H1 (cell line): ENCODE measurements at regions not wholly inside any gene's neighbourhood (a gene's known extent, or its start where the extent isn't known, plus 50 kb on each side); places are given as distances from the start of the nearest gene placed in this dataset.

Experiments
- CTCF ChIA-PET: fragments of 300-600 bp; sonication (Branson Sonifier 250); formaldehyde crosslinking; loops from one replicate; lab custom pipeline; 2021; ENCODE audit not compliant: partially characterized antibody; lab: Charles Lee
- POLR2A ChIA-PET: fragments of 300-600 bp; sonication (Branson Sonifier 250); formaldehyde crosslinking; loops from one replicate; lab custom pipeline; 2021; ENCODE audit warnings: inconsistent platforms; ENCODE audit not compliant: partially characterized antibody; lab: Charles Lee
- DNase-seq, 2 experiments: peaks; one replicate each; pipeline versions ENCODE4 v3.0.0 to v3.0.0-alpha.2; 2010 to 2022; ENCODE audit warnings: low spot score in 2 of 2, low read depth in 1 of 2, mixed read lengths in 1 of 2
- FAIRE-seq: peaks from 2 replicates; lab custom pipeline; 2011; peaks lifted over from hg19 to GRCh38; lab: Jason Lieb, UNC
- H2AFZ ChIP-seq: 2 replicates; pipeline ENCODE4 v1.8.1; 2012; ENCODE audit warnings: low read length, inconsistent platforms
- H2AK5ac ChIP-seq: 2 replicates; pipeline ENCODE4 v1.6.1; 2013; ENCODE audit warnings: low read depth, low read length
- H2BK120ac ChIP-seq: replicated peaks from 2 replicates; pipeline ENCODE3; 2013; ENCODE audit warnings: low read depth, low read length, inconsistent platforms
- H2BK12ac ChIP-seq: 2 replicates; pipeline ENCODE4 v1.6.1; 2013; ENCODE audit warnings: low read depth, low read length
- H2BK15ac ChIP-seq: 2 replicates; pipeline ENCODE4 v1.6.1; 2013; ENCODE audit warnings: low read length
- H2BK20ac ChIP-seq: 2 replicates; pipeline ENCODE4 v1.6.1; 2013; ENCODE audit warnings: low read length
- H2BK5ac ChIP-seq: 2 replicates; pipeline ENCODE4 v1.6.1; 2013; ENCODE audit warnings: low read depth, low read length
- H3K14ac ChIP-seq: 2 replicates; pipeline ENCODE4 v1.6.1; 2013; ENCODE audit warnings: inconsistent platforms; ENCODE audit not compliant: insufficient read length
- H3K18ac ChIP-seq: 2 replicates; pipeline ENCODE4 v1.6.1; 2013; ENCODE audit warnings: low read length; ENCODE audit errors: extremely low read depth
- H3K23ac ChIP-seq: 2 replicates; pipeline ENCODE4 v1.6.1; 2013; ENCODE audit warnings: inconsistent platforms; ENCODE audit not compliant: insufficient read length
- H3K23me2 ChIP-seq: 2 replicates; pipeline ENCODE4 v1.6.1; 2013; ENCODE audit warnings: low read depth, low read length
- H3K27ac ChIP-seq: 2 replicates; pipeline ENCODE4 v1.6.1; 2011; ENCODE audit warnings: low read depth, low read length, inconsistent platforms
- H3K27me3 ChIP-seq, 4 experiments: replicated peaks in 1 of 4; 1 replicate in 1 of 4; 2 replicates in 3 of 4; pipeline versions ENCODE4 v1.6.1 to v1.8.1; 2011 to 2013; ENCODE audit warnings: low read length in 3 of 4, mild to moderate bottlenecking in 3 of 4, inconsistent platforms in 2 of 4, mixed read lengths in 2 of 4, moderate library complexity in 1 of 4; ENCODE audit not compliant: control insufficient read depth in 3 of 4, insufficient read depth in 3 of 4; ENCODE audit errors: extremely low read depth in 1 of 4
- H3K36me3 ChIP-seq, 4 experiments: 2 replicates each; pipeline versions ENCODE4 v1.6.1 to v1.8.1; 2011 to 2013; ENCODE audit warnings: mild to moderate bottlenecking in 4 of 4, low read length in 3 of 4, moderate library complexity in 2 of 4, control low read depth in 1 of 4, inconsistent platforms in 1 of 4; ENCODE audit not compliant: insufficient read depth in 4 of 4, control insufficient read depth in 2 of 4
- H3K4ac ChIP-seq: replicated peaks from 2 replicates; pipeline ENCODE3; 2013; ENCODE audit warnings: low read length, low read depth, mixed read lengths, inconsistent platforms; ENCODE audit not compliant: insufficient read length
- H3K4me1 ChIP-seq, 4 experiments: replicated peaks in 1 of 4; 1 replicate in 1 of 4; 2 replicates in 3 of 4; pipeline versions ENCODE4 v1.6.1 to v1.8.1; 2011 to 2013; ENCODE audit warnings: low read length in 3 of 4, inconsistent platforms in 2 of 4, mixed read lengths in 1 of 4; ENCODE audit not compliant: insufficient read depth in 4 of 4, control insufficient read depth in 3 of 4
- H3K4me2 ChIP-seq, 2 experiments: 2 replicates each; pipeline versions ENCODE4 v1.6.1 to v1.8.1; 2011 to 2013; ENCODE audit warnings: low read depth in 2 of 2, low read length in 2 of 2, control low read depth in 1 of 2, inconsistent platforms in 1 of 2, mild to moderate bottlenecking in 1 of 2; ENCODE audit not compliant: insufficient read depth in 1 of 2
- H3K4me3 ChIP-seq, 4 experiments: fragments of 200-600, 300-600 bp in 1 of 4; sonication (generic), shearing (Covaris generic), sonication (Bioruptor Twin) in 1 of 4; 2 replicates each; pipeline versions ENCODE4 v1.5.1 to v1.8.1; 2011 to 2016; ENCODE audit warnings: low read length in 4 of 4, low read depth in 3 of 4, control low read depth in 2 of 4, inconsistent platforms in 2 of 4, mild to moderate bottlenecking in 2 of 4, mixed read lengths in 1 of 4, moderate library complexity in 1 of 4; ENCODE audit not compliant: insufficient read depth in 2 of 4; ENCODE audit errors: extremely low read depth in 1 of 4
- H3K56ac ChIP-seq: replicated peaks from 2 replicates; pipeline ENCODE3; 2013; ENCODE audit warnings: low read depth, mild to moderate bottlenecking, mixed read lengths, low read length, inconsistent platforms; ENCODE audit not compliant: insufficient read length
- H3K79me1 ChIP-seq: 2 replicates; pipeline ENCODE4 v1.6.1; 2013; ENCODE audit warnings: low read depth, low read length, control low read depth
- H3K79me2 ChIP-seq, 2 experiments: 2 replicates each; pipeline versions ENCODE4 v1.6.1 to v1.8.1; 2012 to 2013; ENCODE audit warnings: low read length in 2 of 2, mild to moderate bottlenecking in 2 of 2, inconsistent platforms in 1 of 2; ENCODE audit not compliant: insufficient read depth in 2 of 2, control insufficient read depth in 1 of 2
- H3K9ac ChIP-seq, 4 experiments: replicated peaks in 1 of 4; 1 replicate in 1 of 4; 2 replicates in 3 of 4; pipeline versions ENCODE4 v1.6.1 to v1.8.1; 2011 to 2013; ENCODE audit warnings: low read depth in 3 of 4, low read length in 3 of 4, control low read depth in 2 of 4, mild to moderate bottlenecking in 2 of 4, moderate library complexity in 2 of 4, inconsistent platforms in 1 of 4; ENCODE audit errors: extremely low read depth in 1 of 4
- H3K9me3 ChIP-seq, 2 experiments: 2 replicates each; pipeline versions ENCODE4 v1.6.1 to v1.8.1; 2012 to 2013; ENCODE audit warnings: mild to moderate bottlenecking in 2 of 2, moderate library complexity in 2 of 2, control low read depth in 1 of 2, inconsistent platforms in 1 of 2, low read depth in 1 of 2, low read length in 1 of 2, mixed read lengths in 1 of 2; ENCODE audit not compliant: insufficient read depth in 2 of 2
- H4K20me1 ChIP-seq, 2 experiments: replicated peaks in 1 of 2; 2 replicates each; pipeline versions ENCODE3 to v1.8.1; 2011 to 2013; ENCODE audit warnings: inconsistent platforms in 2 of 2, low read length in 2 of 2, mild to moderate bottlenecking in 1 of 2; ENCODE audit not compliant: insufficient read depth in 2 of 2, control insufficient read depth in 1 of 2
- H4K5ac ChIP-seq: 2 replicates; pipeline ENCODE4 v1.6.1; 2013; ENCODE audit warnings: low read length, low read depth, mixed read lengths, inconsistent platforms; ENCODE audit not compliant: insufficient read length
- H4K8ac ChIP-seq: 2 replicates; pipeline ENCODE4 v1.8.0; 2013; ENCODE audit warnings: mild to moderate bottlenecking, moderate library complexity, low read length, inconsistent platforms; ENCODE audit not compliant: insufficient read depth; ENCODE audit errors: extremely low read depth
- H4K91ac ChIP-seq: replicated peaks from 2 replicates; pipeline ENCODE3; 2013; ENCODE audit warnings: low read length, mixed read lengths, inconsistent platforms; ENCODE audit not compliant: insufficient read length
- ATF2 ChIP-seq: IDR thresholded peaks from 2 replicates; pipeline ENCODE4 v1.6.1; 2012; ENCODE audit warnings: low read length, inconsistent platforms
- CEBPB ChIP-seq: IDR thresholded peaks from 2 replicates; pipeline ENCODE4 v1.6.1; 2012; ENCODE audit warnings: low read depth, low read length
- JUND ChIP-seq: IDR thresholded peaks from 2 replicates; pipeline ENCODE4 v1.6.1; 2011; ENCODE audit warnings: mild to moderate bottlenecking, improper control_type of control experiment, low read length
- RAD21 ChIP-seq, 2 experiments: IDR thresholded peaks in 1 of 2; conservative IDR thresholded peaks in 1 of 2; 2 replicates each; pipeline ENCODE4 v1.6.1; 2011; ENCODE audit warnings: low read depth in 2 of 2, low read length in 2 of 2, improper control_type of control experiment in 1 of 2, inconsistent platforms in 1 of 2, mild to moderate bottlenecking in 1 of 2, moderate library complexity in 1 of 2
- WGBS, 2 experiments: shearing (Covaris generic) in 1 of 2; methylation state at CpG; one replicate each; pipeline versions ENCODE4 v1.1.6 to v1.1.7; 2013 to 2015; ENCODE audit warnings: low lambda C conversion rate in 2 of 2, mixed read lengths in 2 of 2, inconsistent platforms in 1 of 2, low coverage in 1 of 2, missing lambda C conversion rate in 1 of 2; ENCODE audit not compliant: insufficient replicate concordance in 2 of 2, insufficient coverage in 1 of 2, insufficient read length in 1 of 2; ENCODE audit errors: extremely low coverage in 1 of 2, missing lambda C conversion rate in 1 of 2; 5-methylcytosine and 5-hydroxymethylcytosine counted together
- TF ChIP-seq, protein P1 (sequence below), 3 experiments: IDR thresholded peaks; 1 replicate in 2 of 3; 2 replicates in 1 of 3; pipeline versions ENCODE4 v1.5.1 to v1.6.1; 2011; ENCODE audit warnings: low read length in 3 of 3, mild to moderate bottlenecking in 3 of 3, inconsistent platforms in 2 of 3, low read depth in 1 of 3, moderate library complexity in 1 of 3; ENCODE audit not compliant: insufficient read depth in 1 of 3; ENCODE audit errors: control extremely low read depth in 1 of 3
- TF ChIP-seq, protein P2 (sequence below): IDR thresholded peaks from 2 replicates; pipeline ENCODE4 v1.6.1; 2011; ENCODE audit warnings: low read depth, mild to moderate bottlenecking, low read length; ENCODE audit not compliant: insufficient read depth

GRCh38 chr1:214123061-214123784 lies 135.4 kb downstream of the PROX1 start:
- WGBS, 2 experiments = 13% methylated on average over 7 of the region's 7 CpGs; no CpG with 5 or more reads in 1 of the 2 experiments
- H3K4me3 ChIP-seq = no peak overlapping the region
- H3K23ac ChIP-seq = no peak overlapping the region
- H3K9ac ChIP-seq = no peak overlapping the region
- no peaks in the 10 kb centered on the region for H3K23me2 ChIP-seq
- ChIA-PET POLR2A (interaction anchor here (1.0 kb wide), 1 partner anchor 133 kb away, joined by 3 read pairs; no protein-coding TSS in a partner anchor), CTCF (interaction anchor here (0.5 to 2.6 kb wide), 63 partner anchors 8 to 1006 kb away, joined by 3 to 18 read pairs (median 4); no protein-coding TSS in a partner anchor)
- H3K18ac ChIP-seq = no peak overlapping the region
- no peak overlapping the region for H2AFZ ChIP-seq
- no peaks in the 10 kb centered on the region for H4K20me1 ChIP-seq
- H3K9me3 ChIP-seq = peaks cover 2 to 4% of the 10 kb centered on the region in 2 experiments
- no peak overlapping the region for H4K5ac ChIP-seq
- no peak overlapping the region for H3K4me2 ChIP-seq
- no peak overlapping the region for H2BK5ac ChIP-seq
- H3K4ac ChIP-seq = no peak overlapping the region
- DNase-seq = peak in 1 of 2 experiments; percentile 80
- H2AK5ac ChIP-seq = no peak overlapping the region
- H3K36me3 ChIP-seq = no peaks in the 10 kb centered on the region
- no peaks in the 10 kb centered on the region; a peak in 1 of 7 replicates for H3K27me3 ChIP-seq
- H3K4me1 ChIP-seq = no peaks in the 10 kb centered on the region
- H3K79me2 ChIP-seq = no peaks in the 10 kb centered on the region
- no peak overlapping the region for H4K91ac ChIP-seq
- H3K14ac ChIP-seq = no peak overlapping the region
- FAIRE-seq = peak; percentile 98
- no peak overlapping the region for H2BK20ac ChIP-seq
- no peak overlapping the region for H4K8ac ChIP-seq
- no peak overlapping the region for H2BK15ac ChIP-seq
- H3K56ac ChIP-seq = no peak overlapping the region
- H2BK120ac ChIP-seq = no peak overlapping the region
- H3K79me1 ChIP-seq = no peaks in the 10 kb centered on the region
- H2BK12ac ChIP-seq = no peak overlapping the region
- no peak overlapping the region for H3K27ac ChIP-seq
- TF ChIP-seq, protein P1, sequence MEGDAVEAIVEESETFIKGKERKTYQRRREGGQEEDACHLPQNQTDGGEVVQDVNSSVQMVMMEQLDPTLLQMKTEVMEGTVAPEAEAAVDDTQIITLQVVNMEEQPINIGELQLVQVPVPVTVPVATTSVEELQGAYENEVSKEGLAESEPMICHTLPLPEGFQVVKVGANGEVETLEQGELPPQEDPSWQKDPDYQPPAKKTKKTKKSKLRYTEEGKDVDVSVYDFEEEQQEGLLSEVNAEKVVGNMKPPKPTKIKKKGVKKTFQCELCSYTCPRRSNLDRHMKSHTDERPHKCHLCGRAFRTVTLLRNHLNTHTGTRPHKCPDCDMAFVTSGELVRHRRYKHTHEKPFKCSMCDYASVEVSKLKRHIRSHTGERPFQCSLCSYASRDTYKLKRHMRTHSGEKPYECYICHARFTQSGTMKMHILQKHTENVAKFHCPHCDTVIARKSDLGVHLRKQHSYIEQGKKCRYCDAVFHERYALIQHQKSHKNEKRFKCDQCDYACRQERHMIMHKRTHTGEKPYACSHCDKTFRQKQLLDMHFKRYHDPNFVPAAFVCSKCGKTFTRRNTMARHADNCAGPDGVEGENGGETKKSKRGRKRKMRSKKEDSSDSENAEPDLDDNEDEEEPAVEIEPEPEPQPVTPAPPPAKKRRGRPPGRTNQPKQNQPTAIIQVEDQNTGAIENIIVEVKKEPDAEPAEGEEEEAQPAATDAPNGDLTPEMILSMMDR (IDR thresholded peaks at IDR 0.05; ENCODE audit: control extremely low read depth in 1 of 3, insufficient read depth in 1 of 3, low read depth in 1 of 3, low read length in 3 of 3) = peak; percentile 11 to 84 (median 80)
- peak; percentile 98 to 100 for TF ChIP-seq RAD21 (IDR thresholded peaks at IDR 0.05 in 1 of 2, conservative IDR thresholded peaks at IDR 0.05 in 1 of 2; ENCODE audit: low read depth in 2 of 2, low read length in 2 of 2)
- TF ChIP-seq CEBPB = 0 out of 2 replicates have a peak, but pooled peaks have one; percentile 17
- 0 out of 2 replicates have a peak, but pooled peaks have one; percentile 25 for TF ChIP-seq JUND
- TF ChIP-seq, protein P2, sequence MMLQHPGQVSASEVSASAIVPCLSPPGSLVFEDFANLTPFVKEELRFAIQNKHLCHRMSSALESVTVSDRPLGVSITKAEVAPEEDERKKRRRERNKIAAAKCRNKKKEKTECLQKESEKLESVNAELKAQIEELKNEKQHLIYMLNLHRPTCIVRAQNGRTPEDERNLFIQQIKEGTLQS = no peak
- TF ChIP-seq ATF2 = peak; percentile 73; the same call in 1 of the 2 replicates
